B cell (primary cell): ENCODE measurements at regions not wholly inside any gene's neighbourhood (a gene's known extent, or its start where the extent isn't known, plus 50 kb on each side); places are given as distances from the start of the nearest gene placed in this dataset.

Experiments used
- ATAC-seq: fragments of 200-7000 bp; cut with Tn5 transposase; one replicate; pipeline ENCODE4 v1.10.0; 2021; ENCODE audit warnings: low read depth, mild to moderate bottlenecking, moderate number of reproducible peaks, moderate library complexity
- CTCF ChIA-PET: fragments of 350-600 bp; sonication (Branson Sonifier 250); formaldehyde crosslinking; loops from one replicate; lab custom pipeline; 2021; ENCODE audit warnings: antibody characterized with exemption, inconsistent platforms; lab: Charles Lee
- POLR2A ChIA-PET: fragments of 350-600 bp; sonication (Branson Sonifier 250); formaldehyde crosslinking; loops from one replicate; lab custom pipeline; 2021; ENCODE audit warnings: antibody characterized with exemption; lab: Charles Lee
- DNase-seq: peaks from one replicate; pipeline ENCODE4 v3.0.0; 2013
- H2AFZ ChIP-seq: 2 replicates; pipeline ENCODE4 v1.6.1; 2012; ENCODE audit warnings: mild to moderate bottlenecking, low read depth, low read length; ENCODE audit not compliant: insufficient read depth, poor library complexity, severe bottlenecking
- H3K27ac ChIP-seq, 2 donors: 1 replicate in 1 of 2; 2 replicates in 1 of 2; pipeline ENCODE4 v1.5.1; 2012 to 2013; ENCODE audit warnings: low read length in 2 of 2, mild to moderate bottlenecking in 2 of 2, moderate library complexity in 1 of 2
- H3K27me3 ChIP-seq, 4 experiments: fragments of 200-600 bp in 1 of 4; sonication (generic) in 1 of 4; replicated peaks in 1 of 4; 1 replicate in 2 of 4; 2 replicates in 2 of 4; pipeline versions ENCODE4 v1.6.1 to v1.7.0; 2013 to 2016; ENCODE audit warnings: low read length in 3 of 4, mild to moderate bottlenecking in 2 of 4, mixed read lengths in 1 of 4, moderate library complexity in 1 of 4; ENCODE audit not compliant: insufficient read depth in 4 of 4, control insufficient read depth in 3 of 4; ENCODE audit errors: control extremely low read depth in 1 of 4
- H3K36me3 ChIP-seq, 2 experiments: replicated peaks in 1 of 2; 1 replicate in 1 of 2; 2 replicates in 1 of 2; pipeline versions ENCODE4 v1.6.1 to v1.7.1; 2013; ENCODE audit warnings: low read length in 1 of 2; ENCODE audit not compliant: insufficient read depth in 2 of 2, control insufficient read depth in 1 of 2; ENCODE audit errors: control extremely low read depth in 1 of 2, extremely low read depth in 1 of 2
- H3K4me1 ChIP-seq, 2 donors: fragments of 200-600 bp in 1 of 2; sonication (generic) in 1 of 2; 1 replicate in 1 of 2; 2 replicates in 1 of 2; pipeline versions ENCODE4 v1.5.1 to v1.6.1; 2013 to 2017; ENCODE audit warnings: low read length in 2 of 2; ENCODE audit not compliant: control insufficient read depth in 2 of 2, insufficient read depth in 2 of 2
- H3K4me2 ChIP-seq: replicated peaks from 2 replicates; pipeline ENCODE3; 2012; ENCODE audit warnings: mild to moderate bottlenecking, low read depth, low read length; ENCODE audit not compliant: poor library complexity, severe bottlenecking
- H3K4me3 ChIP-seq, 5 experiments: fragments of 200-600 bp in 1 of 5; sonication (generic) in 1 of 5; 1 replicate in 3 of 5; 2 replicates in 2 of 5; pipeline versions ENCODE4 v1.5.1 to v1.7.0; 2011 to 2016; ENCODE audit warnings: low read length in 4 of 5, mild to moderate bottlenecking in 4 of 5, low read depth in 2 of 5, control low read depth in 1 of 5, moderate library complexity in 1 of 5; ENCODE audit not compliant: insufficient read depth in 1 of 5; ENCODE audit errors: control extremely low read depth in 1 of 5, extremely low read depth in 1 of 5
- H3K79me2 ChIP-seq: fragments of 200-600 bp; sonication (generic); one replicate; pipeline ENCODE4 v1.6.0; 2016; ENCODE audit warnings: low read length; ENCODE audit not compliant: control insufficient read depth, insufficient read depth
- H3K9ac ChIP-seq: fragments of 200-600 bp; sonication (generic); 2 replicates; pipeline ENCODE4 v1.6.1; 2017; ENCODE audit warnings: mild to moderate bottlenecking, low read length, moderate library complexity
- H3K9me3 ChIP-seq, 3 donors: one replicate each; pipeline versions ENCODE4 v1.6.1 to v1.7.1; 2013; ENCODE audit warnings: low read length in 2 of 3; ENCODE audit not compliant: control insufficient read depth in 2 of 3, insufficient read depth in 1 of 3; ENCODE audit errors: control extremely low read depth in 1 of 3
- H4K20me1 ChIP-seq: 2 replicates; pipeline ENCODE4 v1.6.0; 2012; ENCODE audit warnings: mild to moderate bottlenecking, low read length; ENCODE audit not compliant: insufficient read depth, control insufficient read depth, poor library complexity, severe bottlenecking
- H3K27ac Mint-ChIP-seq: one replicate; pipeline ENCODE4 v1.8.0; 2021; ENCODE audit warnings: mixed read lengths
- H3K27me3 Mint-ChIP-seq: one replicate; pipeline ENCODE4 v1.8.0; 2021; ENCODE audit warnings: mixed read lengths
- H3K4me1 Mint-ChIP-seq: one replicate; pipeline ENCODE4 v1.8.0; 2021; ENCODE audit warnings: mixed read lengths
- H3K4me3 Mint-ChIP-seq: one replicate; pipeline ENCODE4 v1.8.0; 2021; ENCODE audit warnings: mixed read lengths
- H3K9me3 Mint-ChIP-seq: one replicate; pipeline ENCODE4 v1.8.0; 2022; ENCODE audit warnings: mixed read lengths; ENCODE audit not compliant: insufficient read depth
- CTCF ChIP-seq: fragments of 200-600 bp; IDR thresholded peaks from one replicate; pipeline ENCODE4 v1.8.0; 2022; ENCODE audit warnings: antibody characterized with exemption, mild to moderate bottlenecking
- EZH2 ChIP-seq: IDR thresholded peaks from 2 replicates; pipeline ENCODE4 v1.6.1; 2012; ENCODE audit warnings: borderline replicate concordance, low read depth, mild to moderate bottlenecking, moderate library complexity, low read length; ENCODE audit not compliant: insufficient read depth, poor library complexity, severe bottlenecking
- WGBS: methylation state at CpG from one replicate; pipeline ENCODE4 v1.1.5; 2013; ENCODE audit warnings: missing lambda C conversion rate; ENCODE audit not compliant: insufficient coverage; 5-methylcytosine and 5-hydroxymethylcytosine counted together
- intact Hi-C: fragments of 100-400 bp; cut with micrococcal nuclease; formaldehyde crosslinking; loops from one replicate; pipeline ENCODE4 v1.10.0; 2022

- H3K27ac ChIP-seq, result no peak overlapping the region
- H3K9me3 Mint-ChIP-seq, result no peaks in the 10 kb centered on the region
- no peak overlapping the region for H3K4me3 Mint-ChIP-seq
- peaks cover 4% of the 10 kb centered on the region for H3K27me3 Mint-ChIP-seq
- H3K9me3 ChIP-seq, result no peaks in the 10 kb centered on the region
- H3K27ac Mint-ChIP-seq, result no peak overlapping the region
- ATAC-seq, result no peak
- no peaks in the 10 kb centered on the region for H3K79me2 ChIP-seq
- H3K4me2 ChIP-seq, result no peak overlapping the region
- no peak overlapping the region for H2AFZ ChIP-seq
- TF ChIP-seq CTCF (no peak), EZH2 (no peak)
- peaks cover 0 to 5% (median 0%) of the 10 kb centered on the region in 4 experiments for H3K27me3 ChIP-seq
- intact Hi-C loops, result no loop called here
- H3K36me3 ChIP-seq, result no peaks in the 10 kb centered on the region
- H4K20me1 ChIP-seq, result no peaks in the 10 kb centered on the region
- H3K4me1 ChIP-seq, result peaks cover 10 to 11% of the 10 kb centered on the region in 2 donors
- ChIA-PET POLR2A (no interaction called here), CTCF (no interaction called here)
- peaks cover 9% of the 10 kb centered on the region for H3K4me1 Mint-ChIP-seq
- no peak for DNase-seq
- no peak overlapping the region for H3K4me3 ChIP-seq
- no peak overlapping the region for H3K9ac ChIP-seq
Measured at GRCh38 chr2:36235882-36236281, 119.7 kb upstream of the CRIM1 start.

GRCh38 chr2:36235426-36235825 lies 120.2 kb upstream of the CRIM1 start:
- no peaks in the 10 kb centered on the region for H3K79me2 ChIP-seq
- no peaks in the 10 kb centered on the region for H3K36me3 ChIP-seq
- TF ChIP-seq EZH2, result no peak
- TF ChIP-seq CTCF, result no peak
- no peaks in the 10 kb centered on the region for H3K9me3 Mint-ChIP-seq
- 97% methylated on average over 3 of the region's 3 CpGs for WGBS
- ChIA-PET POLR2A (no interaction called here), CTCF (no interaction called here)
- intact Hi-C loops, result no loop called here
- ATAC-seq (no peak), DNase-seq (no peak)
- peaks cover 8% of the 10 kb centered on the region for H3K4me1 Mint-ChIP-seq
- peaks cover 6 to 7% of the 10 kb centered on the region in 2 donors for H3K4me1 ChIP-seq
- no peak overlapping the region for H3K4me2 ChIP-seq
- H3K9ac ChIP-seq, result no peak overlapping the region
- no peak overlapping the region for H3K4me3 ChIP-seq
- no peak overlapping the region for H2AFZ ChIP-seq
- H3K9me3 ChIP-seq, result no peaks in the 10 kb centered on the region
- H4K20me1 ChIP-seq, result no peaks in the 10 kb centered on the region
- no peak overlapping the region for H3K27ac Mint-ChIP-seq
- no peak overlapping the region for H3K27ac ChIP-seq
- peaks cover 4% of the 10 kb centered on the region for H3K27me3 Mint-ChIP-seq
- peaks cover 0 to 5% (median 0%) of the 10 kb centered on the region in 4 experiments for H3K27me3 ChIP-seq
- H3K4me3 Mint-ChIP-seq, result no peak overlapping the region
